DND-41 (cell line): ENCODE measurements at regions not wholly inside any gene's neighbourhood (a gene's known extent, or its start where the extent isn't known, plus 50 kb on each side); places are given as distances from the start of the nearest gene placed in this dataset.

Experiments
- ATAC-seq: fragments of 200-7000 bp; cut with Tn5 transposase; 3 replicates; pipeline ENCODE4 v1.9.1; 2021; ENCODE audit warnings: low read depth; ENCODE audit not compliant: insufficient read depth
- DNase-seq: peaks from one replicate; pipeline ENCODE4 v3.0.0-alpha.2; 2020
- H2AFZ ChIP-seq: 2 replicates; pipeline ENCODE4 v1.6.0; 2012; ENCODE audit warnings: low read depth, low read length
- H3K27ac ChIP-seq: 2 replicates; pipeline ENCODE4 v1.5.1; 2012; ENCODE audit warnings: low read length, inconsistent platforms
- H3K27me3 ChIP-seq: fragments of 200-600 bp; sonication (generic); 2 replicates; pipeline ENCODE4 v1.6.0; 2012; ENCODE audit warnings: low read length, mild to moderate bottlenecking, inconsistent platforms; ENCODE audit not compliant: insufficient read depth, poor library complexity
- H3K36me3 ChIP-seq: 2 replicates; pipeline ENCODE4 v1.5.1; 2012; ENCODE audit warnings: low read length, inconsistent platforms; ENCODE audit not compliant: insufficient read depth
- H3K4me1 ChIP-seq: 2 replicates; pipeline ENCODE4 v1.5.1; 2012; ENCODE audit warnings: mild to moderate bottlenecking, low read length; ENCODE audit not compliant: insufficient read depth
- H3K4me2 ChIP-seq: 2 replicates; pipeline ENCODE4 v1.6.0; 2012; ENCODE audit warnings: mild to moderate bottlenecking, moderate library complexity, low read length, inconsistent platforms; ENCODE audit not compliant: insufficient read depth
- H3K4me3 ChIP-seq, 2 experiments: fragments of 200-600 bp in 1 of 2; shearing (Covaris generic) in 1 of 2; 2 replicates each; pipeline ENCODE4 v1.5.1; 2012 to 2016; ENCODE audit warnings: inconsistent platforms in 2 of 2, low read length in 2 of 2, mild to moderate bottlenecking in 2 of 2, low read depth in 1 of 2, moderate library complexity in 1 of 2
- H3K79me2 ChIP-seq: 2 replicates; pipeline ENCODE4 v1.6.0; 2012; ENCODE audit warnings: low read length, inconsistent platforms; ENCODE audit not compliant: insufficient read depth
- H3K9ac ChIP-seq: 2 replicates; pipeline ENCODE4 v1.6.0; 2012; ENCODE audit warnings: low read depth, mild to moderate bottlenecking, inconsistent platforms, low read length, moderate library complexity
- H3K9me3 ChIP-seq: 2 replicates; pipeline ENCODE4 v1.5.1; 2012; ENCODE audit warnings: low read length, moderate library complexity, mild to moderate bottlenecking, inconsistent platforms; ENCODE audit not compliant: insufficient read depth, severe bottlenecking
- H4K20me1 ChIP-seq: 2 replicates; pipeline ENCODE4 v1.6.0; 2012; ENCODE audit warnings: low read length; ENCODE audit not compliant: insufficient read depth
- EZH2 ChIP-seq: IDR thresholded peaks from 3 replicates; pipeline ENCODE4 v1.6.1; 2012; ENCODE audit warnings: borderline replicate concordance, low read depth, mild to moderate bottlenecking, moderate library complexity, low read length, inconsistent platforms; ENCODE audit not compliant: severe bottlenecking
- TF ChIP-seq, protein P1 (sequence below): IDR thresholded peaks from 2 replicates; pipeline ENCODE4 v1.5.1; 2012; ENCODE audit warnings: borderline replicate concordance, low read length, moderate library complexity, mild to moderate bottlenecking; ENCODE audit not compliant: poor library complexity, severe bottlenecking; ENCODE audit errors: extremely low read depth

DNA sequence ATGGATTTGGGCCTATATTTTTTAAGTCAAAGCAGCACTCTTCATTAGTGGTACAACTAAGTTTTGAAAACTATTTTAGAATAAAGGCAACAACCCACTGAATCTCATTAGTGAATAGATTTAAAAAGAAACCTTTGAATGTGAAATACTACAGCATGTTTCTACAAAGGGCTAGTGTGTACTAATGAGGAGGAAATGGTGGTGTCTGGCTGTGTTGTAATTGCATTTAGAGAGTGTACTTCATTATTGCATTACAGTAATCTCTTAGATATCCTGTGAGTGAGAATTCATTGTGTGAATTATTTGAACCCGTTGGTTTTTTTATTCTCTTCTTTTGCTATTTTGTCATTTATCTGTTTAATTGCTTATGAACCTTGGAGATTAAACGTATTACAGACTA, 575.4 kb upstream of the FAM98A start:
- Histone ChIP-seq H2AFZ (no peak overlapping the region), H3K27me3 (no peaks in the 10 kb centered on the region), H3K9ac (no peak overlapping the region), H3K9me3 (no peaks in the 10 kb centered on the region), H3K36me3 (no peaks in the 10 kb centered on the region), H3K27ac (no peak overlapping the region), H3K4me3 (no peak overlapping the region), H3K79me2 (no peaks in the 10 kb centered on the region), H3K4me2 (no peak overlapping the region), H4K20me1 (no peaks in the 10 kb centered on the region), H3K4me1 (no peaks in the 10 kb centered on the region)
- no peak for ATAC-seq
- DNase-seq: no peak
- no peak for TF ChIP-seq EZH2
- TF ChIP-seq, protein P1, sequence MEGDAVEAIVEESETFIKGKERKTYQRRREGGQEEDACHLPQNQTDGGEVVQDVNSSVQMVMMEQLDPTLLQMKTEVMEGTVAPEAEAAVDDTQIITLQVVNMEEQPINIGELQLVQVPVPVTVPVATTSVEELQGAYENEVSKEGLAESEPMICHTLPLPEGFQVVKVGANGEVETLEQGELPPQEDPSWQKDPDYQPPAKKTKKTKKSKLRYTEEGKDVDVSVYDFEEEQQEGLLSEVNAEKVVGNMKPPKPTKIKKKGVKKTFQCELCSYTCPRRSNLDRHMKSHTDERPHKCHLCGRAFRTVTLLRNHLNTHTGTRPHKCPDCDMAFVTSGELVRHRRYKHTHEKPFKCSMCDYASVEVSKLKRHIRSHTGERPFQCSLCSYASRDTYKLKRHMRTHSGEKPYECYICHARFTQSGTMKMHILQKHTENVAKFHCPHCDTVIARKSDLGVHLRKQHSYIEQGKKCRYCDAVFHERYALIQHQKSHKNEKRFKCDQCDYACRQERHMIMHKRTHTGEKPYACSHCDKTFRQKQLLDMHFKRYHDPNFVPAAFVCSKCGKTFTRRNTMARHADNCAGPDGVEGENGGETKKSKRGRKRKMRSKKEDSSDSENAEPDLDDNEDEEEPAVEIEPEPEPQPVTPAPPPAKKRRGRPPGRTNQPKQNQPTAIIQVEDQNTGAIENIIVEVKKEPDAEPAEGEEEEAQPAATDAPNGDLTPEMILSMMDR: no peak

DNA sequence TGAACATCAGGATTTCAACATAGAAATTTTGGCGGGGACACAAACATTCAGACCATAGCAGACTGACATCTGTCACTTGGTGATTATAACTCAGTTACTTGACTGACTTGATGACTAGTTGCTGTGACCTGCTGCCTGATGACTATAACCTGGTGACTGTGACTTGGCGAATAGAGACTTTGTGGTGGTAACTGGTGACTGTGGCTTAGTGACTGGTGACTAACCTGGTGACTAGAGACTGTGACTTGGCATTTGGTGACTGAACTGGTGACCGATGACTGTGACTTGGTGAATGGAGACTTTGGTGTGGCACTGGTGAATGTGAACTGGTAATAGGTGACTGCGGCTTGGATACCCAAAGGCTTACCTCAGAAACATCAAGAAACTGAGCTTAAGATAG, 563.1 kb upstream of the FAM98A start:
- no peaks in the 10 kb centered on the region for H3K9me3 ChIP-seq
- no peak overlapping the region for H2AFZ ChIP-seq
- H3K79me2 ChIP-seq: no peaks in the 10 kb centered on the region
- no peak for ATAC-seq
- no peaks in the 10 kb centered on the region for H4K20me1 ChIP-seq
- H3K27me3 ChIP-seq: no peaks in the 10 kb centered on the region
- H3K9ac ChIP-seq: no peak overlapping the region
- no peak for DNase-seq
- no peaks in the 10 kb centered on the region for H3K36me3 ChIP-seq
- H3K4me3 ChIP-seq: no peak overlapping the region
- no peaks in the 10 kb centered on the region for H3K4me1 ChIP-seq
- H3K4me2 ChIP-seq: no peak overlapping the region
- TF ChIP-seq, protein P1: no peak
- TF ChIP-seq EZH2: no peak
- H3K27ac ChIP-seq: no peak overlapping the region

DNA sequence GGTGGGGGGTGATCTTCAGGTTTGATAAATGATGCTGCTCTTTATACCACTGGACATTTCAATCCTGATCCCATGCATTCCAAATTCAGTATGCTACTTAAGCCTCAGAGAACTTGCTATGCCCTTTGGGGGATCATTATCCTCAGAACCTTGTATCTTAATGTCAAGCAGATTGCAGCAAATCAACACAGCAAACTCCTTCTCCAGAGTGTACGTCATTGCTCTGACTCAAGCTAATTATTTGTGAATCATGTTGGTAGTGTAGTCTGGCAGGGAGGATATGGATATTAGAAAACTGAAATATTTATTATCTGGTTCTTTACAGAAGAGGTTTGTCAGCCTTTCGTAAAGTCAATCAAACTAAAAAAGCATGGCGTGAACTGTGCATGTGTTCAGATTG, 562.5 kb upstream of the FAM98A start:
- Histone ChIP-seq H3K4me3 (no peak overlapping the region), H4K20me1 (no peaks in the 10 kb centered on the region), H3K36me3 (no peaks in the 10 kb centered on the region), H3K4me2 (no peak overlapping the region), H3K4me1 (no peaks in the 10 kb centered on the region), H3K27ac (no peak overlapping the region), H3K9me3 (no peaks in the 10 kb centered on the region), H3K27me3 (no peaks in the 10 kb centered on the region), H2AFZ (no peak overlapping the region), H3K79me2 (no peaks in the 10 kb centered on the region), H3K9ac (no peak overlapping the region)
- TF ChIP-seq, protein P1: no peak
- no peak for TF ChIP-seq EZH2
- no peak for ATAC-seq
- no peak for DNase-seq

DNA sequence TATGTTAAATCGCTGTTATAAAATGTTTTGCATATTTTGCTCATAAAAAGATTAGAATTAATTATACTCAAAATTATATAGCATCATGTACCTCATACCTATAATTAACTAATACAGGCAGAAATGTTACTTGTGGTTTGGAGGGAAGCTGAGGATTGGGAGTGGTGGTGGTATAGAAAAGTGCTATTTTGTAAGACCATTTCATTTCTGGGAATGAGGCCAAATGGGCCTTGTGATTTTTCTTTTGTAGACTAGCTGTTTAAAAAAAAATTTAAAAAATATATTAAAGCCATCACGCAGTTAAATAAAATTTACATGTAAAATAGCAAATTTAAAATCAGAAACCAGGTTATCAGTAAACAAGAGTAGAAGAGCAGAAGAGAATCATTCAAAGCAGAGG, 560.8 kb upstream of the FAM98A start:
- Histone ChIP-seq H3K4me3 (no peak overlapping the region), H4K20me1 (no peaks in the 10 kb centered on the region), H3K27me3 (no peaks in the 10 kb centered on the region), H3K4me1 (no peaks in the 10 kb centered on the region), H3K27ac (no peak overlapping the region), H2AFZ (no peak overlapping the region), H3K9ac (no peak overlapping the region), H3K4me2 (no peak overlapping the region), H3K79me2 (no peaks in the 10 kb centered on the region), H3K9me3 (no peaks in the 10 kb centered on the region), H3K36me3 (no peaks in the 10 kb centered on the region)
- no peak for ATAC-seq
- no peak for TF ChIP-seq EZH2
- TF ChIP-seq, protein P1: no peak
- DNase-seq: no peak
